GM18498 (cell line): ENCODE measurements at regions not wholly inside any gene's neighbourhood (a gene's known extent, or its start where the extent isn't known, plus 50 kb on each side); places are given as distances from the start of the nearest gene placed in this dataset.
A peak's percentile ranks its signal among the peaks of the same experiment; 100 is the strongest.
"Not testable (repeated sequence)": the region's sequence is repeated elsewhere in the genome, so short reads cannot be mapped to it uniquely, and the experiment has no call there.

Experiments
- ATAC-seq: cut with Tn5 transposase; IDR thresholded peaks from one replicate; pipeline ENCODE4 v1.9.1; 2021; ENCODE audit warnings: mild to moderate bottlenecking, moderate library complexity; ENCODE audit not compliant: unreplicated experiment

DNA sequence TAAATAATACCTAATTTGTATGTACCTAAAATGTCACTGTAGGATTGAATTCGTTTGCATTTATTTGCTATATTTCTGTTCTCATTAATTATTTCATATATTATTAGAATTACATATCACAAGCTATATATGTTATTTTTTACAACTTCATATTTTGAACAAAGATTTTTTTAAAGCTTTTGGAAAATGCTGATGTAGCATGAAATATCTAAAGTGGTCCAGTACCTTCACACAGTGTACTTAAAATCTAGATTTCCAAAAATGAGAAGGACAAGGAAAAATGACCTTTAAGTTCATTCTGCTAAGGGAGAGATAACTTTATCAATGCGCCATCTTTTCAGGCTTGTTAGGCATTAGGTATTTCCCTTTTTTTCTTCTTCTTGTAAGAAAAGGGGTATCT is 71.8 kb downstream of the LARP7 start:
- no peak for ATAC-seq

- ATAC-seq = no peak
These were observed 78.3 kb downstream of the LARP7 start for GRCh38 chr4:112714922-112715901.

DNA sequence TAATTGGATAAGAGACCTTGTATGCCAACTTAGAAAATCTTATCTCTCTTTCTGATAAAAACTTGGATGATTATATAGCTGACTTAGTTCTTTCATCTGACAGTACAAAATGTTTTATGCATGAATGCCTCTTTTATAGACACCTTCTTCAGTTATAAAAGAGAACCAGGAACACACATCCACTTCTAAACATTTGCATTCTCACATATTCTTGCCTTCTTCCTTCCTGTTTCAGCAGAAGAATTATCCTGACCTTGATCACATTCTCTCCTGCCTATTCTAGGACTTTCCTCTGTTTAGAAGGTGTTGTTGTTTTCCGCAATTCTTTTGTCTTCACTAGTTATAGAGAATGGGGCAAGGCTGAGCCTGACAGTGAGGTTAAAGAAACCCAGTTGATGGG is 80.9 kb downstream of the LARP7 start:
- ATAC-seq = no peak

DNA sequence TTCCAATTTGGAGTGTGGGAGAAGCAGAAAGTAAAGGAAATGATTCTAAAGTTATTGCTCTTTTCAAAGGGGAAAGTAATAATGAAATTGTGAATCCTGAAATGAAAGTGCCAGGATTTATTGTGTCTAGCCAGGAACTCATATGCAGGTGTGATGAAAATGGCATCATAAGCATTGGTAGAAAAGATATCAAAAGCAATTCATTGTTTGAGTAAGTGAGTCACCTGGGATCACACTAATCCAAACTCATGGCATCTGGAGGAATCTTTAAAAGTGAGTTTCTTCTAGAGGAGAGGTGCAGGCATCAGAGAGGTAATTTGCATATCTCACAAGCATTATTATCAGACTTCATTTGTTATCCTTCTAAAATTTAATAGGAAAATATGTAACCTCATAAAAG is 84.7 kb downstream of the LARP7 start:
- no peak for ATAC-seq

DNA sequence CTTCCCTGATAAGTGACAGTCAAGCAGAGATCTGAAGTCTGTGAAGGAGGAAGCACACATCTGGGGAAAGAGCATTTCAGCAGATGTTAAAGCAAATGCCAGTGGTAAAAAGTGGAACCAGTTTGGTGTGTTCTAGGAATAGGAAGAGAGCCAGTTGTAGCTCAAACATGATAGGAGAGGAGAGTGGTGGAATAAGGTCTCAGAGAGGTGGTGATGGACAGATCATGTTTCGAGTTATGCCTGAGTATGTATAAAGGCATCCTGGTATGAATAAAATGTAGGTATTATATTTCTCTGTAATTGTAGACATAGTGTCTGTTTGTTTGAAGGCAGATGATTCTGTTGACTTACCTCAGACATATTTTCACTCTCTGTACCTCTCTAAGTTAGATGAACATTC is 89.1 kb downstream of the LARP7 start:
- ATAC-seq = no peak

- not testable (repeated sequence) for ATAC-seq
These were observed 90.8 kb downstream of the LARP7 start for GRCh38 chr4:112727728-112728127.

DNA sequence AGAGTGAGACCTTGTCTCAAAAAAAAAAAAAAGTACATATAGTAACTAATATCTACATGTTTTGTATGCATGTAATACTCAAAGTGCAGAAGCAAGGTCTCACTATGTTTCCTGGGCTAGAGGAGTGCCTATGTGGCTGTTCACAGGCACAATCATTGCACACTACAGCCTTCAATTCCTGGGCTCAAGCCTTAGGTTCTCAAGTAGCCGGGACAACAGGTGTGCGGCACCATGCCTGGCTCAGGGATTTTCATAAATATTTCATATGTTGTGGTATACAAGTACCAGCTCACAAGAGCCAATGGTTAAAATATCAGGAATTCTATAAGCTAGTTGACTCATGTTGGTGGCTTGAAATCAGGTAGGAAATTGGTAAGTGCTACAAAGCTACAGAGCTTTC is 94.8 kb downstream of the LARP7 start:
- no peak for ATAC-seq

DNA sequence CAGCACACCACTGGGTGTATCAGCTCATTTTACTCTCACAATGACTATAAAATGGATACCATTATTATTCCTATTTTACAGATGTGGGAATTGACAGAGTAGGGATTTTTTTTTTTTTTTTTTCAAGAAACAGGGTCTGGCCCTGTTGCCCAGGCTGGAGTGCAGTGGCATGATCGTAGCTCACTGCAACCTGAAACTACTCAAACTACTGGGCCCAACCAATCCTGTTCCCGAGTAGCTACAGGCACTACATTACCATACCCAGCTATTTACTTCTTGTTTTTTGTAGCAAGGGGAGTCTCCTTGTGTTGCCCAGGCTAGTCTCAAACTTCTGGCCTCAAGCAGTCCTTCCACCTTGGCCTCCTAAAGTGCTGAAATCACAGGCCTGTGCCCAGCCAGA is 95.2 kb downstream of the LARP7 start:
- ATAC-seq = no peak

GRCh38 chr4:112735474-112735951 is 98.6 kb downstream of the LARP7 start:
- peak; percentile 70 for ATAC-seq

DNA sequence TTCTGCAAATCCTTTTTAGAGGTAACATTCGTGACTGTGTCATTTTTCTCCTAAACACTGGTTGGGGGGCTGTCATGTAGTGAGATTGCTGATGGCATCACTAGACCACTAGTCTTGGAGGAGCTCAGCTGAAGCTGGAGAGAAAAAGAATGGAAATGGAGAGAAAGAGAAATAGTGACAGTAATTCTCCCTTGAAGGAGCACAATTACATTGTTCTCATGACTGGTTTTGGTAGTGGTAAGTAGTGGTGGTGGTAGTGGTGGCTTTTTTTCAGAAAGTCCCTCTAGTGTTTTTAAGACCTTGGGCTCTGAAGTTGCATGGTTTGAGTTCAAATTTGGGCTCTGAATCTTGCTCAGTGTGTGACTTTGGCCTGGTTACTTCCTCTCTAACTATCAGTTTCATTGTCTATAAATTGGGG is 99.8 kb downstream of the LARP7 start:
- peak; percentile 54 for ATAC-seq

DNA sequence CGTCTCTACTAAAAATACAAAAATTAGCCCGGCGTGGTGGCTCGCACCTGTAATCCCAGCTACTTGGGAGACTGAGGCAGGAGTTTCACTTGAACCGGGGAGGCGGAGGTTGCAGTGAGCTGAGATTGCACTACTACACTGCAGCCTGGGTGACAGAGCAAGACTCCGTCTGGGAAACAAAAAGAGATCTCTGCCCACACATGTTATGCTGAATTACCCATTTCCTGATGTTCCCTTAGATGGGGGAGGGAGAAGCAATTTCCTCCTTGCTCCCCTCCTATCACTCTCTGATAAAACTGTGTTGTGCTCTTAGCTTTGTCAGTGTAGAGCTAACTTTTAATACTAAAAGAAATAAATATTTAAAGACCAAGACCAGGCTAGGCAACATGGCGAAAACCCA is 102.5 kb downstream of the LARP7 start:
- no peak for ATAC-seq

- no peak for ATAC-seq
These were observed 110.1 kb downstream of the LARP7 start for GRCh38 chr4:112747036-112747435.

- no peak for ATAC-seq
These were observed 111.5 kb downstream of the LARP7 start for GRCh38 chr4:112748352-112748878.

DNA sequence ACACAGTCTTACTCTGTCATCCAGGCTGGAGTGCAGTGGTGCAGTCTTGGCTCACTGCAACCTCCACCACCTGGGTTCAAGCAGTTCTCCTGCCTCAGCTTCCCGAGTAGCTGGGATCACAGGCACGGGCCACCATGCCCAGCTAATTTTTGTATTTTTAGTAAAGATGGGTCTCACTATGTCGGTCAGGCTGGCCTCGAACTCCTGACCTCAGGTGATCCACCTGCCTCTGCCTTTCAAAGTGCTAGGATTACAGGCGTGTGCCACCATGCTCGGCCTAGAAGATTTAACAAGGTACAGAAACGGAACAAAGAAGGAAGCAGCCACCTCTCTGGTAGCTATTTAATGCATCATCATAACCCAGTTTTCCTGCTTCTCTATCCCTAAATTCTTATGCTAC is 113.8 kb downstream of the LARP7 start:
- ATAC-seq = not testable (repeated sequence)

GRCh38 chr4:112751447-112751846 is 114.5 kb downstream of the LARP7 start:
- no peak for ATAC-seq

- no peak for ATAC-seq
These were observed 115.1 kb downstream of the LARP7 start for GRCh38 chr4:112752061-112752460.

- no peak for ATAC-seq
These were observed 115.6 kb downstream of the LARP7 start for GRCh38 chr4:112752510-112752909.

DNA sequence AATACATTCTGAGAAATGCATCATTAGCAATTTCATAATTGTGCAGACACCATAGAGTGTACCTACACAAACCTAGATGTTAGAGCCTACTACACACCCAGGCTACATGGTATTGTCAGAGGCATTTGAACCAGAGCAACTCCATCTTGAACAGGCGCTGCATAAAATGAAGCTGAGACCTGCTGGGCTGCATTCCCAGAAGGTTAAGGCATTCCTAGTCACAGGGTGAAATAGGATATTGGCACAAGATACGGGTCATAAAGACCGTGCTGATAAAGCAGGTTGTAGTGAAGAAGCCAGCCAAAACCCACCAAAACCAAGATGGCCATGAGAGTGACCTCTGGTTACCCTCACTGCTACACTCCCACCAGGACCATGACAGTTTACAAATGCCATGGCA is 116.4 kb downstream of the LARP7 start:
- no peak for ATAC-seq

DNA sequence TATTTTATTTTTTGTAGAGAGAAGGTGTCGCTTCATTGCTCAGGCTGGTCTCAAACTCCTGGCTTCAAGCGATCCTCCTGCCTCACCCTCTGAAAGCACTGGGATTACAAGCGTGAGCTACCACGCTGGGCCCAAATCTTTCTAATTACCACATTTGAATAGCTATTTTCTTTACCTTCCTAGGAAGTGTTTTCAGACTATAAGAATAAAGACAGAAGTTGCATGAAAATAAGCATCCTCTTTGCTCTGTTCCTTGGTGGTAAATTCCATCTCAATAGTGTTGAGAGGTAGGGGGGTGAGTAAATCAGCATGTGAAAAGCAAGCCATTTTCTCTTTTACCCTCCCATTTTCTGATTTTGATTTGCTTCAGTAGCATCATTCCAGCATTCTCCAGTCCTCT is 122.4 kb downstream of the LARP7 start:
- ATAC-seq = no peak

DNA sequence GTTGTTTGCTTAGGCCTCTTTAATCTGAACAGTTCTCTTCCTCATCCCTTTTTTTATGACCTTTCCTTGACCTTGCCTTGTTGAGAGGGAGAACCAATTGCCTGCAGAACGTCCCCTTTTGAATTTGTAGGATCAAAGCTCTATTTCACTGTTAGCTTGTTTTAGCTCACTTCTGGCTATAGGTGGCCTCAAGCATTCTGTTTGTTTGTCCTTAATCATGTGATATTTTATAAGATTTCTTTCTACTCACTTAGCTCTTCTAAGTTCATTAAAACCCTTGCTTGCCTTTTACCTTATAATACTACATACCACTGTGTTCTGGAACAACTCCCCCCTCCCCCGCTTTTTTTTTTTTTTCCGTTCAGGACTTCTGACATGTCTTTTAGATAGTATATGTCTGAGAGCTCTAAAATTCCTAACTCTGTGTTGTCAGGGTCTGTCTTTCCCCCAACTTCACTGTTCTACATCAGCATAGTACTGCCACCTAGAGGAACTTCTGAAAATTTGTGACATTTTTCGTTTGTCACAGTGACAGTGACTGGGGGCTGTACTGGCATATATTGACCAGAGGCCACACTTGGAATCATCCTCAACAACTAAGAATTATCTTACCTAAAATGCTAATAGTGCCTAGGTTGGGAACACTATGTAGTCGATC is 128.5 kb downstream of the LARP7 start:
- ATAC-seq = peak; percentile 77

GRCh38 chr4:112766422-112766821 is 129.5 kb downstream of the LARP7 start:
- no peak for ATAC-seq

- ATAC-seq = no peak
These were observed 130.4 kb downstream of the LARP7 start for GRCh38 chr4:112767386-112767785.
